PC-9 (cell line): ENCODE measurements at regions not wholly inside any gene's neighbourhood (a gene's known extent, or its start where the extent isn't known, plus 50 kb on each side); places are given as distances from the start of the nearest gene placed in this dataset.

Experiments used
- BruUV-seq: library from RNA; stranded (reverse); fragments of 400-500 nt; replicated peaks from 2 replicates; lab custom pipeline; 2021; lab: Mats Ljungman, UMichigan
- CTCF ChIA-PET: fragments of 300-600 bp; sonication (Branson Sonifier 250); formaldehyde crosslinking; loops from one replicate; lab custom pipeline; 2022; ENCODE audit warnings: antibody characterized with exemption; lab: Charles Lee
- POLR2A ChIA-PET: fragments of 300-600 bp; sonication (Branson Sonifier 250); formaldehyde crosslinking; loops from one replicate; lab custom pipeline; 2022; ENCODE audit warnings: antibody characterized with exemption; ENCODE audit not compliant: unreplicated experiment; lab: Charles Lee
- DNase-seq, 2 experiments: peaks; one replicate each; pipeline versions ENCODE4 v3.0.0 to v3.0.0-alpha.2; 2015 to 2022; ENCODE audit warnings: mixed read lengths in 1 of 2
- H2AFZ ChIP-seq: fragments of 200-600 bp; sonication (generic); 2 replicates; pipeline ENCODE4 v1.8.1; 2017; ENCODE audit warnings: antibody characterized with exemption
- H3F3A ChIP-seq: fragments of 200-600 bp; sonication (generic); 2 replicates; pipeline ENCODE4 v1.8.1; 2017; ENCODE audit warnings: antibody characterized with exemption, mild to moderate bottlenecking, low read depth; ENCODE audit not compliant: insufficient read depth
- H3K27ac ChIP-seq: fragments of 200-600 bp; sonication (generic); 2 replicates; pipeline ENCODE4 v1.6.1; 2016; ENCODE audit warnings: mixed run types
- H3K27me3 ChIP-seq: fragments of 200-600 bp; sonication (generic); 2 replicates; pipeline ENCODE4 v1.6.1; 2016; ENCODE audit warnings: low read depth, mixed run types; ENCODE audit not compliant: insufficient read depth
- H3K36me3 ChIP-seq: fragments of 200-600 bp; sonication (generic); 2 replicates; pipeline ENCODE4 v1.6.1; 2016; ENCODE audit warnings: low read depth, mixed run types
- H3K4me1 ChIP-seq: fragments of 200-600 bp; sonication (generic); replicated peaks from 2 replicates; pipeline ENCODE4 v1.6.1; 2016; ENCODE audit warnings: mixed run types; ENCODE audit not compliant: insufficient read depth
- H3K4me2 ChIP-seq: fragments of 200-600 bp; sonication (generic); 2 replicates; pipeline ENCODE4 v1.6.1; 2017; ENCODE audit warnings: mixed run types
- H3K4me3 ChIP-seq: fragments of 200-600 bp; sonication (generic); 2 replicates; pipeline ENCODE4 v1.6.1; 2016; ENCODE audit warnings: mixed run types
- H3K79me2 ChIP-seq: fragments of 200-600 bp; sonication (generic); 2 replicates; pipeline ENCODE4 v1.6.1; 2017; ENCODE audit warnings: low read depth, mixed run types
- H3K9me2 ChIP-seq: fragments of 200-600 bp; sonication (generic); 2 replicates; pipeline ENCODE4 v1.8.1; 2017; ENCODE audit warnings: mild to moderate bottlenecking; ENCODE audit not compliant: insufficient read depth
- H3K9me3 ChIP-seq: fragments of 200-600 bp; sonication (generic); 2 replicates; pipeline ENCODE4 v1.8.1; 2016; ENCODE audit warnings: low read depth; ENCODE audit not compliant: insufficient read depth
- H4K20me1 ChIP-seq: fragments of 200-600 bp; sonication (generic); 2 replicates; pipeline ENCODE4 v1.8.1; 2017; ENCODE audit not compliant: insufficient read depth
- CTCF ChIP-seq: fragments of 200-600 bp; sonication (generic); conservative IDR thresholded peaks from 2 replicates; pipeline ENCODE4 v1.6.1; 2017; ENCODE audit warnings: mixed run types, antibody characterized with exemption, mild to moderate bottlenecking, moderate library complexity
- EZH2 ChIP-seq: fragments of 200-600 bp; sonication (generic); IDR thresholded peaks from 2 replicates; pipeline ENCODE4 v1.8.0; 2017; ENCODE audit warnings: antibody characterized with exemption, low read depth
- intact Hi-C: fragments of 100-400 bp; cut with micrococcal nuclease; formaldehyde crosslinking; loops from one replicate; pipeline ENCODE4 v1.10.0; 2022; ENCODE audit not compliant: unreplicated experiment

DNA sequence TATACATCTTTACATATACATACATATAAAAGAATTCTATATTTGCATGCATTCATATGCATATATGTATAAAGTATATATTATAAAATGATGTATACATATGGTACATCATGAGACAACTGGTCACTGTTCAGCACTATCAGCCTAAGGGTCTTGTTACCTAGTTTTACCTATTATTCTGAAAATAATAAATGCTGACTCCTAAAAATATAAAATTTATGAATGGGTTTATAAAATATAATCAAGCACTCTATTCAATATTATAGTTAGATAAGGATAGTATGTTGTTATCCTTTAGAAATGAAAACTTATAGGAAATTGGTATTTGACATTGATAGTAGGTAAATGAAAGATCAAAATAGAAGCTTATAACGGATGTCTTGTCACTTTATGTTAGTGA is 324.2 kb downstream of the GBA3 start:
- Histone ChIP-seq H3K79me2 (no peaks in the 10 kb centered on the region), H3K27me3 (no peaks in the 10 kb centered on the region), H4K20me1 (no peaks in the 10 kb centered on the region), H3K4me2 (no peak overlapping the region), H3K9me2 (no peaks in the 10 kb centered on the region), H3K4me1 (peaks cover 10% of the 10 kb centered on the region), H3K27ac (no peak overlapping the region), H3K36me3 (no peaks in the 10 kb centered on the region), H2AFZ (no peak overlapping the region), H3F3A (peaks cover 6% of the 10 kb centered on the region; the same call in 1 of the 2 replicates), H3K9me3 (no peaks in the 10 kb centered on the region), H3K4me3 (no peak overlapping the region)
- intact Hi-C loops, result no loop called here
- CTCF ChIA-PET, result no interaction called here
- DNase-seq, result no peak
- TF ChIP-seq CTCF (no peak), EZH2 (no peak)
- POLR2A ChIA-PET, result no interaction called here
- no TSS peak for BruUV-seq

- Histone ChIP-seq H3K9me2 (no peaks in the 10 kb centered on the region), H3K27ac (no peak overlapping the region), H3K4me3 (no peak overlapping the region), H4K20me1 (no peaks in the 10 kb centered on the region), H3F3A (no peaks in the 10 kb centered on the region), H2AFZ (no peak overlapping the region), H3K79me2 (no peaks in the 10 kb centered on the region), H3K9me3 (no peaks in the 10 kb centered on the region), H3K4me1 (no peaks in the 10 kb centered on the region), H3K27me3 (no peaks in the 10 kb centered on the region), H3K4me2 (no peak overlapping the region), H3K36me3 (no peaks in the 10 kb centered on the region)
- no TSS peak for BruUV-seq
- CTCF ChIA-PET, result no interaction called here
- POLR2A ChIA-PET, result no interaction called here
- DNase-seq, result no peak
- TF ChIP-seq CTCF, result no peak
- TF ChIP-seq EZH2, result no peak
- intact Hi-C loops, result no loop called here
Measured at GRCh38 chr4:23015821-23016220, 323.1 kb downstream of the GBA3 start.

GRCh38 chr4:23009093-23009492 is 316.4 kb downstream of the GBA3 start:
- POLR2A ChIA-PET, result no interaction called here
- Histone ChIP-seq H3K4me3 (no peak overlapping the region), H3F3A (no peaks in the 10 kb centered on the region), H2AFZ (no peak overlapping the region), H4K20me1 (no peaks in the 10 kb centered on the region), H3K27ac (no peak overlapping the region), H3K36me3 (no peaks in the 10 kb centered on the region), H3K27me3 (no peaks in the 10 kb centered on the region), H3K9me2 (no peaks in the 10 kb centered on the region), H3K9me3 (no peaks in the 10 kb centered on the region), H3K4me2 (no peak overlapping the region), H3K79me2 (no peaks in the 10 kb centered on the region), H3K4me1 (no peaks in the 10 kb centered on the region)
- TF ChIP-seq EZH2 (no peak), CTCF (no peak)
- BruUV-seq, result no TSS peak
- intact Hi-C loops, result no loop called here
- no peak for DNase-seq
- CTCF ChIA-PET, result no interaction called here
